Neuron (in vitro differentiated cells): ENCODE measurements at regions not wholly inside any gene's neighbourhood (a gene's known extent, or its start where the extent isn't known, plus 50 kb on each side); places are given as distances from the start of the nearest gene placed in this dataset.
"Not testable (repeated sequence)": the region's sequence is repeated elsewhere in the genome, so short reads cannot be mapped to it uniquely, and the experiment has no call there.

Experiments used
- H2AFZ ChIP-seq: one replicate; pipeline ENCODE4 v1.6.1; 2013; ENCODE audit warnings: low read depth, mild to moderate bottlenecking, inconsistent platforms, low read length, moderate library complexity
- H3K27me3 ChIP-seq: one replicate; pipeline ENCODE4 v1.6.1; 2013; ENCODE audit warnings: low read length; ENCODE audit not compliant: insufficient read depth
- H3K36me3 ChIP-seq: one replicate; pipeline ENCODE4 v1.6.1; 2013; ENCODE audit warnings: low read length; ENCODE audit not compliant: insufficient read depth
- H3K4me1 ChIP-seq: one replicate; pipeline ENCODE4 v1.6.1; 2013; ENCODE audit warnings: low read length; ENCODE audit not compliant: insufficient read depth
- H3K4me3 ChIP-seq: 2 replicates; pipeline ENCODE4 v1.5.1; 2013; ENCODE audit warnings: mild to moderate bottlenecking, low read length, moderate library complexity
- H3K9me3 ChIP-seq: one replicate; pipeline ENCODE4 v1.6.1; 2013; ENCODE audit warnings: low read length

DNA sequence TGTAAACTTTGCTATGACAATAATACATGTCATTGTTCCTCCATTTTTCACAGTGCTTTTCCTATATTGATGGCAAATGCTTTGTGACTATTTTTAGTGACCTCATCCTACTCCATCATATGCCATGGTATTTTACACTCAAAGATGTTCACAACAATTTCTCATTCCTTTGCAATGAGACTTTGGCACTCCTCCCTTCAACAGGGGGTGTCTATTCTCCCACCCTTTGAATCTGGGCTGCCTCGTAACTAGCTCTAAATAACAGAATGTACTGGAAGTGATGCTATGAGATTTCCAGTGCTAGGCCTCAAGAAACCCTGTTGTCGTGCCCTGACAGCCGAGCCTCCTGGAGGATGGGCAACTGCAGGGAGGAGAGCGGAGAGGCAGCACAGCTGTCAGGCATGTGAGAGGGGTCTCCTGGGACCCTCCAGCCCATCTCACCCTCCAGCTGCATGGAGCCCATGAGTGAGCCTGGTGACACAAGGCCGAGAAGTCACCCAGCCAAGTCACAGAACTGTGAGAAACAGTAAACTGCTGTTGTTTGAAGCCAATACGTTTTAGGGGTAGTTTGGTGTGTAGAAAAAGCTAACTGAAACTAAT, 103.1 kb upstream of the APCDD1 start:
- Histone ChIP-seq H2AFZ (no peak overlapping the region), H3K36me3 (no peaks in the 10 kb centered on the region), H3K27me3 (no peaks in the 10 kb centered on the region), H3K4me3 (no peak overlapping the region), H3K4me1 (peaks cover 8% of the 10 kb centered on the region), H3K9me3 (no peaks in the 10 kb centered on the region)

DNA sequence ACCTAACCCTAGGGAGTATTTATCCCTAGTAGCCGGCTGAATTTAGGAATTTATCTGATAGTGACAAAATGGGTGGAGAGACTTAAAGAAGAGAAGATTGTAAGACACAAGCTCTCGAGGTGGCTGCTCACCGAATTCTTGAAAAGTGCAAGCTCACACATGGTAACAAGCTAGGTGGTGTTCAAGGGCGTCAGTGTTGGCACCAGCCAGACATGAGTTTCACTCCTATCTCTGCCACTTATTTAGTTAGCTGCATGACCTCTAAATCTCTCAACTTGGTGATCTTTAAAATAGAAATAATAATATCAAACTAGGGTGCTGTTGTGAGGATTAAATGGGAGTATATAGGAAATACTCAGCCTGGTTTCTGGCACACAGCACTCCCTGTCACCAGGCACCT, 102.6 kb upstream of the APCDD1 start:
- Histone ChIP-seq H3K36me3 (no peaks in the 10 kb centered on the region), H3K4me1 (peaks cover 8% of the 10 kb centered on the region), H2AFZ (no peak overlapping the region), H3K27me3 (no peaks in the 10 kb centered on the region), H3K9me3 (no peaks in the 10 kb centered on the region), H3K4me3 (no peak overlapping the region)

DNA sequence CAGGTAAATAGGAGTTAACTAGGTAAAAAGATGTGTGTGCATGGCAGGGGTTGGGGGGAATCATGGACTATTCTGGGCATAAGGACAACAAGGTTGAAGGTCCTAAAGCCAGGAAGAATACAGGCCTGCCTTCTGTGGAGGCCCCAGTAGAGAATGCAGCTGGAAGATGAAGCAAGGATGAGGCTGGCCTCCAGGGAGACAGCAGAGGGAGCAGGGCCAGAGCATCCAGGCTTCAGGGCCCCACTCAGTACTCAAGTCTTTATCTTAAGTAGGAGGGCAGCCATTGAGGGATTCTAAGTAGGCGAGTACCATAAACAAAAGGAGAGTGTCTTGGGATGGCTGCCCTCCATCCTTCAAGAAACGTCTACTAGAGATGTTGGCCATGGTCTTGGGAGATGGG, 101.8 kb upstream of the APCDD1 start:
- peaks cover under 1% of the 10 kb centered on the region for H3K9me3 ChIP-seq
- no peaks in the 10 kb centered on the region for H3K27me3 ChIP-seq
- no peak overlapping the region for H3K4me3 ChIP-seq
- peaks cover 8% of the 10 kb centered on the region for H3K4me1 ChIP-seq
- no peaks in the 10 kb centered on the region for H3K36me3 ChIP-seq
- no peak overlapping the region for H2AFZ ChIP-seq

DNA sequence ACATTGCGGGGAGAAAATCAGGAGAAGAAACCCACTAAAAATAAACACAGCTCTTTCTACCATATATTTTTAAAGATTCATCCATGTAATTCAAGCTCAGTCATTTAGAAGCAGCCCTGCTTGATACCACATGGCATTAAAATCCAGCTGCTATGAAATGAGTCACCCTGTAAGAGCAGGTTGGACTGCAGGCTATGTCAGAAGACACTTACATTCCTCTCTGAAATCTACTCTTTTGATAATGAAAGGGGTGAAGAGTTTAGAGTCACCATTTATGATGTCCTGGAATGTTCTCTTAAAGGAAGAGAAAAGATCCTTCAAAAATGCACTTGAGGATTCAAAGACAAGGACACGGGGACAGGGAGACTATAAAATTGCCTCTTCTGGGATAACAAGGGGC, 100.6 kb upstream of the APCDD1 start:
- peaks cover 3% of the 10 kb centered on the region for H3K9me3 ChIP-seq
- H3K27me3 ChIP-seq: no peaks in the 10 kb centered on the region
- no peaks in the 10 kb centered on the region for H3K36me3 ChIP-seq
- no peak overlapping the region for H3K4me3 ChIP-seq
- H2AFZ ChIP-seq: no peak overlapping the region
- peaks cover 8% of the 10 kb centered on the region for H3K4me1 ChIP-seq

DNA sequence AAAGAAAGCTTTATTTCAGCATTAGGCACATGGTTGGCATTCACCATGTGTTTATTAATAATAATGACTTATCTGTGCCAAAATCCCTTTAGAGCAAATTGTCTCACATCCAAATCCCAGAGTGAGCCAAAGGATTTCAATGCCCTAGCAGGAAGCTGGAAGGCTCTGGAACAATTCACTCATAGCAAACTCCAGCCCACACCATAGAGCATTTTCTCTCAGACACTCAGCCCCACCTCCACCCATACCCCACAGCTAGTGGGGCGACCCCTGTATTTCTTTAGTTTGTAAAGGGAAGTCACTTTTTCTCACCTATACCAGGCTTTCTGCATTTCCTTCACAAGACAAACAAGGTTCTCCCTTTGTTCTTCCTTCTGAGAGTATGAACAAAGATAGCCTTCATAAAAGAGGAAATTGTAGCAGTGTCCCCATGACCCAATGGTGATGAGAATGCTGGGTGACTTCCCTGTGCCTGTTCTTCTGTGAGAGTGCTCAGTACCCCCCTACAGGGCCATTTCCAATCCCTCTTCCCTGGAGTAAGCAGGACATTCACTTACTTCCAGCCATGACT, 100.1 kb upstream of the APCDD1 start:
- peaks cover 3% of the 10 kb centered on the region for H3K9me3 ChIP-seq
- no peak overlapping the region for H3K4me3 ChIP-seq
- H3K27me3 ChIP-seq: no peaks in the 10 kb centered on the region
- no peaks in the 10 kb centered on the region for H3K36me3 ChIP-seq
- no peak overlapping the region for H2AFZ ChIP-seq
- peaks cover 7% of the 10 kb centered on the region for H3K4me1 ChIP-seq

DNA sequence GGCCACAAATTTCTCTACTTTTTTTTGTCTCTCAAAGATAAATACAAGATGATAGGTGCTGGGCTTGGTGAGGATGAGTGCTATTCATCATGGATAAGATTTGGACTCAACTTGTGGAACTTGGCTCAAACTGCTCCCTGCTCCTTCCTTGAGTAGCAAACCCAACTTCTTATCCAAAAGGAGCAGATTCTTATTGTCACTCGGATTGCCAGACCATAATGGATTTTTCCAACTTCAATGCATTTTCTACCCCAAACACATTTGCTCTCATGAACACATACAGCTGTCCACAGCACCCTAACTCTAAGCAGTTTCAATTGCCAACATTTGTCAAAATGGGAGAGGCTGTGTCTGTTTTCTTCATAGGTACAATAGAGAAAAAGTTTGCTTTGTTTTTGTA, 99.5 kb upstream of the APCDD1 start:
- H3K27me3 ChIP-seq: no peaks in the 10 kb centered on the region
- H3K4me3 ChIP-seq: no peak overlapping the region
- no peaks in the 10 kb centered on the region for H3K36me3 ChIP-seq
- H2AFZ ChIP-seq: no peak overlapping the region
- peaks cover 1% of the 10 kb centered on the region for H3K4me1 ChIP-seq
- H3K9me3 ChIP-seq: peaks cover 3% of the 10 kb centered on the region

DNA sequence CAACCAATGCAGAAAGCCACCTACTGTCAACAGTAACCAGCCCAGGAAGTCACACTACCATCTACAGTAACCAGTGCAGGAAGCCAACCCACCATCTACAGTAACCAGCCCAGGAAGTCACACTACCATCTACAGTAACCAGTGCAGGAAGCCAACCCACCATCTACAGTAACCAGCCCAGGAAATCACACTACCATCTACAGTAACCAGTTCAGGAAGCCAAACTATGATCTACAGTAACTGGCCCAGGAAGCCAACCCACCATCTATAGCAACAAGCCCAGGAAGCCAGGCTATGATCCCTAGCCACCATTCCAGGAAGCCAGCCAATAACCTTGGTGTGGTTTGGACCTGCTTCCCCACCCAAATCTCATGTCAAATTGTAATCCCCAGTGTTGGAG, 97.4 kb upstream of the APCDD1 start:
- H3K4me1 ChIP-seq, H3K4me3 ChIP-seq, H3K27me3 ChIP-seq, H2AFZ ChIP-seq, H3K9me3 ChIP-seq, H3K36me3 ChIP-seq: not testable (repeated sequence)

DNA sequence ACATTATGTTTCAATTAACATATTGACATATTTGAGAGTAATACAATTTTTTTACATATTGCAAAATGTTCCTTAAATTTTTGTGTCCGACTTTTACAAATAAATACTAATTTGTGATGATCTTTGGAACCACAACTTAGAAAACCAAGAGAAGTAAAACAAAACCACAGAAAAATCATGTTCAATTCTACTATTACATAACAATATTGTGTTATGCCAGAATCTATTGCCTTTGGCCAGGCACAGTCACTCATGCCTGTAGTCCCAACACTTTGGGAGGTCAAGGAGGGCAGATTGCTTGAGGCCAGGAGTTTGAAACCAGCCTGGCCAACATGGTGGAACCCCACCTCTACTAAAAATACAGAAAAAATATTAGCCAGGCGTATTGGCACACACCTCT, 92.8 kb upstream of the APCDD1 start:
- no peaks in the 10 kb centered on the region for H3K36me3 ChIP-seq
- H2AFZ ChIP-seq: no peak overlapping the region
- H3K4me1 ChIP-seq: no peaks in the 10 kb centered on the region
- H3K4me3 ChIP-seq: no peak overlapping the region
- peaks cover 12% of the 10 kb centered on the region for H3K9me3 ChIP-seq
- H3K27me3 ChIP-seq: no peaks in the 10 kb centered on the region

DNA sequence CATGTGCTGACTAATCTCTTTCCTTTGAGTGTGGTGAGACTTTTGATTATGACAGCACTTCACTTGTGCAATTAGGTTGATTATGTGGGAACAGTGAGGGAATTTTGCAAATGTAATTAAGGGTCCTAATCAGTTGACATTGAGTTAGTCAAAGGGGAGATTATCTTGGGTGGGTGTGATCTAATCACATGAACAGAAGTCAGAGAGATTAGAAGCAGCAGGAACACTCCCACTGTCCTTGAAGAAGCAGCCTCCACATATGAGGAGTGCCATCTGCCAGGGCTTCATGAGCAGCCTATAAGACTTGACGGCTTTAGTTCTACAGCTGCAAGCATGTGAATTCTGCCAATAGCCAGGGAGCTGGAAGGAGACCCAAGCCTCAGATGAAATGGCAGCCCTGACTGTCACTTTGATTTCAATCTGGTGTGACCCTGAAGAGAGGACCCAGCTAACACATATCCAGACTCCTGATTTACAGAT, 89.4 kb upstream of the APCDD1 start:
- H3K9me3 ChIP-seq: peaks cover 9% of the 10 kb centered on the region
- H3K4me1 ChIP-seq: no peaks in the 10 kb centered on the region
- H2AFZ ChIP-seq: no peak overlapping the region
- no peaks in the 10 kb centered on the region for H3K36me3 ChIP-seq
- H3K27me3 ChIP-seq: no peaks in the 10 kb centered on the region
- no peak overlapping the region for H3K4me3 ChIP-seq

DNA sequence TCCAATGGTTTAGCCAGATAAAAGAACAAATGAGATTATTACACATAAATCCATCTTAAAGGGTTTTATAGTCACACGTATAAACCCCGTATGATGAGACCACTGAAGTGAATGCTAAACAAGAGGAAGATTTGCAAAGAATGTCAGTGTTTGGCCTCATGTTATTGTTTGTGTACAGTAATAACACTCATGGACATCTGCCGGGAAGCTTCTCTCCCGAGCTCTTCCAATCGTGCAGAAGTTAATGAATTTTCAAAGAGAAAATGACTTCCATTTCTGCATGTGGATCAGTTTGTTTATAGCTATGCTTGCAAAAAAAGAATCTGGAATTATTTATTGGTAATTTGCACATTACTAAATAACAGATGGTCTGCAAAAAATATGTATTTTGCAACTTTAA, 88.5 kb upstream of the APCDD1 start:
- no peak overlapping the region for H3K4me3 ChIP-seq
- H3K27me3 ChIP-seq: no peaks in the 10 kb centered on the region
- H3K4me1 ChIP-seq: no peaks in the 10 kb centered on the region
- H3K9me3 ChIP-seq: peaks cover 9% of the 10 kb centered on the region
- no peak overlapping the region for H2AFZ ChIP-seq
- no peaks in the 10 kb centered on the region for H3K36me3 ChIP-seq

DNA sequence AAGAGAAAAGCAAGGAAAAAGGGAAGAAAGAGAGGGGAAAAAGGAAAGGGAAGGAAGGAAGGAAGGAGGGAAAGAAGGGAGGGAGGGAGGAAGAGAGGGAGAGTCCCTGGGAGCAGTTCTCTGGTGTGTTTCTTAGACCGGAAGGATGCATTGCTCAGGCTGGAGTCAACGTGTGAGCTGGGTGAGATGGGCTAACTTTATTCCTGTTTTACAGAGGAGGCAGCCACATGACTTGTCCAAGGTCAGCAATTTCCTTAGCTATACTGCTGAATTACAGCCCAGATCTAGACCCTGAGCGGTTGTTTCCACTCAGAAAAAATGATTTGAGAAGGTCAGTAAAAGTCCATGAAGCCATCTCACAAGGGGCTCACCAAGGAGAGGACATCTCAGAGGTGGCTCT, 86.6 kb upstream of the APCDD1 start:
- Histone ChIP-seq H3K4me1 (no peaks in the 10 kb centered on the region), H3K9me3 (peaks cover 9% of the 10 kb centered on the region), H3K36me3 (no peaks in the 10 kb centered on the region), H2AFZ (no peak overlapping the region), H3K27me3 (no peaks in the 10 kb centered on the region), H3K4me3 (no peak overlapping the region)

DNA sequence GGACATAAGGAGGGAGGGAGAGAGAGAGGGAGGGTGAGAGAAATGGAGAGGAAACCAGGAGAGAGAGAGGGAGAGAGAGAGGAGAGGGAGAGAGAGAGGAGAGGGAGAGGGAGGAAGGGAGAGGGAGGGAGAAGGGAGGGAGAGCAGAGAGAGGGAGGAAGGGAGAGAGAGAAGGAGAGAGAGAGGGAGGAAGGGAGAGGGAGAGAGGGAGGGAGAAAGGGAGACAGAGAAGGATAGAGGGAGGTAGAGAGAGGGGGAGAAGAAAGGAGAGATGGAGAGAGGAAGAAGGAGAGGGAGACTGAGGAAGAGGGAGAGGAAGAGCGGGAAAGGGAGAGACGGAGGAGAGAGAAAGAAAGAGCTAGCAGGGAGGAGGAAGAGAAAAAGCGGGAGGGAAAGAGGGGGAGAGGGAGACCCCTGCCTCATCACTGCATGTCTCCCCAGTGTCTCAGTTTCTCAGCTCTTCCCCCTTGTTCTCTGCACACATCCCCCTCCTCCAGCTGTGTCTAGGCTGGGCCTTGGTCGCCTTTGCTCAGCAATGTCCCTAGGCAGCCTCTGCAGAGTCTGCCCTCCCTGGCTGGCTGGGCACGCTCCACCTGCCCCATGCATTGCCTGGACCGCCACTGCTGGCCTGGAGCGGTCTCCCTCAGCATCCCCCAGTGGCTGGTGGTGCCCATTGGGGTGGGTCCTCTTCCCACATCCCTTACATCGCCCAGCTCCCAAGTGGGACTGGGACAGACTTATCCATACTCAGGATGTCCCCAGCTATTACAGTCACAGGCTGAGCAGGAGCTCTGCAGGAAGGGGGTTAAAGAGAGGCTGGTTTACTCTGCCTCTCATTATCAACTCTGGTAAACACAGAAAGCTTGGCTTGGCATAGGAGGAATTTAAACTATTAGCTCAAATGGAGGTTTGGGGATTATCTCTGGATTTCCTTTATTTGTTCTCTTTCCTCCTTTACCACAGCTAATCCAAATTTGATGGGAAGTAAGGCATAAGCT, 85.7 kb upstream of the APCDD1 start:
- H3K4me3 ChIP-seq: no peak overlapping the region
- H3K36me3 ChIP-seq: no peaks in the 10 kb centered on the region
- H3K27me3 ChIP-seq: no peaks in the 10 kb centered on the region
- H3K9me3 ChIP-seq: peaks cover 8% of the 10 kb centered on the region
- no peak overlapping the region for H2AFZ ChIP-seq
- H3K4me1 ChIP-seq: no peaks in the 10 kb centered on the region

DNA sequence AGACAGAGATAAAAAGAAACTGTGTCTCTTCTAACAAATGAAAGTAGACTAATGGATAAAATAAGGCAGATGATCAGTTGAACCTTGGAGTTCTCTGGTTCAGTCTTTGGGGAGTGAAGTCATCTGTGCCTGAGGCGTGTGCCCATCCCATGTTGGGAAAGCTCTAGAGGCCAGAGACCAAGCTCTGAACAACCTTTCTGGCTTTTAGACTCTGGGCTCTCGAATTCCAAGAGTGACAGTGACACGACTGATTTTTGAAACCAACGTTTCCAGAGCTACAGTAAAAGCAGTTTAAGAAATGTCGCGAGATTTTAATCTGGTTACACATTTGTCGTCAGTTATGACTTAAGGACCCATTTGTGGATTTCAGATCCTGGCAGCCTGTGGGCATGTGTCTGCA, 83.7 kb upstream of the APCDD1 start:
- Histone ChIP-seq H3K9me3 (no peaks in the 10 kb centered on the region), H2AFZ (no peak overlapping the region), H3K4me1 (peaks cover 18% of the 10 kb centered on the region), H3K27me3 (no peaks in the 10 kb centered on the region), H3K36me3 (no peaks in the 10 kb centered on the region), H3K4me3 (no peak overlapping the region)
